ENCODE measurements at regions not wholly inside any gene's neighbourhood (a gene's known extent, or its start where the extent isn't known, plus 50 kb on each side); places are given as distances from the start of the nearest gene placed in this dataset.

DNA sequence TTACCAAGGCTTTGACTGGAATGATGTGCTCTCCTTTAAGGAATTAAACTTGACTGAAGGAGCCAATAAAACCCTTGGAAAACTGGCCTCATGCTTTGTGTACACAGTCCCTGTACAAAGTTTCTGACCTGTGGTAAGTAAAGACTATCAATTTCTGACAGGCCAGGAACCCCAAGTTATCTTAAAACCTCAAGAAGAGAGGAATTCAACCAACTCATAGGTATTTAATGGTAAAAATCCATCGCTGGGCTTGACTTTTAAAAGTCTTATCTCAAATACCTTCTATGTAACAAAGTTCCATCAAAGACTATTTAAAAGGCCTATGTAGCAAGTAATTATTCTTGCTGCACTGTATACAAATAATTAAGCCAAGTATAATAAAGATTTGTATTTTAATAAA lies 103.7 kb upstream of the TENT5D start:
- no peak for DNase-seq

DNA sequence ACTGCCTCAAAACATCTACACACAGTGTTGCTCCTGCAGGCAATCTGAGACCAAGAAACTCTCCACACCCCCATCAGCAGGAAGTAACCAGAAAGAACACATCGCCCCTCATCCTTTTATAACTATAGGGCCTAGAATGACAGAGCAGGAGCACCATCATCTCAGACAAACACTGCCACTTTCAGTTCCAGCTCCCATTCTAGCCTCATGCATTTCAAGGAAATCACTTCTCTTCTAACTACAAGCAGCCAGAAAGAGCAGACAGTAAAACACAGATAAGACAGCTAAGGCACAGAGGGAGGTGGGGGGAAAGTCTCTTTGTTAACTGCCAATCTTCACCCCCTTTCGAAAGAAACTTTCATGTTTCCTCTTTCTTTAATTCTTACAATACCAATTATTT lies 102.6 kb upstream of the TENT5D start:
- no peak for DNase-seq

DNA sequence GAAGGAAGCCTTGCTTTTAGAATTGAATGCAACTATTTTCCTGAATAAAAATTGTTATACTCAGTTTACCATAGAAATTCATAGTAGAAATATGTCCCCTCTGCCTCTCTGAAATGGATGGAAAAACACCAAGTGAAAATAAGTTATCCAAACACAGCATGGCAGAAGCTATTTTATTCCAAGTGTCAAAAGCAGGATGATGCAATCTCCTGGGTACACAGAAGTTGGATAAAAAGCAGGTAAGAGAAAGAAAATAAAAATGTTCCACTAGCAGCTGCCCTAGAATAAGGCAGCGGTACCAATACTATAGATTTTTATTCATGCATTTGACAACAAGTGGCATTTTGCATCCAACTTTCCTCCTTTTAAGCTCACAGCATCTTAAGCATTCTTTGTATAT lies 89.0 kb upstream of the TENT5D start:
- no peak for DNase-seq

DNA sequence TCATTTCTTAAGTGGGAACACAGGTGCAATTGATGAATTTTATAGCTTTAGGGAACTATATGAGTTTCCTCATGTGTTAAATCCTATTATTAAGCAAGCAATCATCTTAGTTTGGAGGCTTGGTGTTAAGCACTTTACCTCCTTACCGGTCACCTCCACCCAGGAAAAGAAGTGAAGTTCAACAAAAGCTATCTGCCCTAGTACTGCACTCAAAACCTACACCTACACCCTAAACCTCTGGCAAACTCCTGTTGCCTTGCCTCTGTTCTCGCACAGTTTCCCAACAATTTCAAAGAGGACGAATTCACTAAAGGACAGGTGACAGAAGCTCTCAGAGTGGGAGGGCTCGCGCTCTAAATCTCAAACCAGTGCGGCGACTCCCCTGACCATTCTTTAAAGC lies 85.7 kb upstream of the TENT5D start:
- no peak for DNase-seq

DNA sequence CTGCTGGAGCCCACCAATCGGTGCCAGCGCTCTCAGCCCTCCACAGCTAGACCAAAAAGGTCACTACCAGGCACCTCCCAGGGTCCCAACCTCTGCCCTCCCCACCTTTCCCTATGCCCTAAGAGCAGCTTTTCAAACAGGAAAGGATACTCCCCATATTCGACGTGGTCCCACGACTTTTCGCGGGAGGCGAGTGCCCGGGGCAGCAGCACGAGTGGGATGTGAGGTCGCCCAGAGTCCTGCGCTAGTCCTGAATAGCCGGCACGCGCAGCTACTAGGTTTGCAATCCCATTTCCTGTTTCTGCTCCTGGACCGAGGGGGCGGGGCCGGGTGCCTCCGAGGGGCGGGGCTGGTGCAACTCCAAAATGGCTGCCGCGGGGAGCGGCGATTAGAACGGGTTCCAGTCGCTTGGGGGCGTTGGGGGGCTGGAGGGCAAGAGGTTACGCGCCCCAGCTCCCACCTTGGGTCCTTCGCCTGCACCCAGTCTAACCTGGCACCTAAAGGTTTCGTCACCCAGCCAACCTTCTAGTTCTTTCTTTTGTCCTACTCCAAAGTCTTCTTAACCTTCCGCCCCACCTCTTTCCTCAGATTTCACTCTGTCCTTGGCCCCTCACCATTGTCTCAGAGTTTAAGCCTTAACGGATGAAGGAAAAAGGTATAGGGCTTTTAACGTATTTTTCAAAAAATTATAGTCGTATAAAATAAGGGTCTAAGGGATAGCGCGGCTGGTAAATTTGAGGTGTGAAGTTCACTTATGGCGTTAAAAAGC lies 85.0 kb upstream of the TENT5D start:
- peak; percentile 36 for DNase-seq

DNA sequence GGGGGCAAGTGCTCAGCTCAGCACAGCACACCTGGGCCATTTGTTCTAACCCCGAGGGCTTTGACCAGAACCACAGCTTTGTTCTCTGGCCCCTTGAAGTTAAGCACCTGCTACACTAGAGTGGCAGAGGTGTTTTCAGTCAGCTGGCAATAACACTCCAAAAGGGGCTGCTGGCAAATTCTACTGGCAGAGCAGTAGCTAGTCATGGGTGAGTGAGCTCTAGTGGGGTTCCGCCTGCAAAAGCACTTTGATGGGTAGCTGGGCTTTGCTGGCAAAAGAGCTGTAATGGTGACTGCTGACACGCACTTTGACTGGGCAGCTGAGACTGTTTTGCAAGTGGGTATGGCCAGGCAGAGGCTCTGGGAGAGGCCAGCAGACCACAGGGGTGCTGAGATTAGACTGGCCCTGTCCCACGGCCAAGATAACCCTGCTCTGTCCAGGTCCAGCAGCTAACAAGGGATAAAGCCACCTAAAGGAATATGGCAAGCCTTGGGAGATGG lies 65.2 kb upstream of the TENT5D start:
- no peak for DNase-seq

Data from CD4-positive, alpha-beta T cell treated with Interleukin-17A for 4 hours (primary cell).